ENCODE measurements at regions not wholly inside any gene's neighbourhood (a gene's known extent, or its start where the extent isn't known, plus 50 kb on each side); places are given as distances from the start of the nearest gene placed in this dataset.
A peak's percentile ranks its signal among the peaks of the same experiment; 100 is the strongest.
"Not testable (repeated sequence)": the region's sequence is repeated elsewhere in the genome, so short reads cannot be mapped to it uniquely, and the experiment has no call there.

GRCh38 chr4:91989914-91990313 is 313.9 kb upstream of the GRID2 start:
- DNase-seq: no peak
- intact Hi-C loops (cut with DNase I): no loop called here

GRCh38 chr4:91990726-91991125 is 313.0 kb upstream of the GRID2 start:
- DNase-seq: no peak
- intact Hi-C loops (cut with DNase I): no loop called here

DNA sequence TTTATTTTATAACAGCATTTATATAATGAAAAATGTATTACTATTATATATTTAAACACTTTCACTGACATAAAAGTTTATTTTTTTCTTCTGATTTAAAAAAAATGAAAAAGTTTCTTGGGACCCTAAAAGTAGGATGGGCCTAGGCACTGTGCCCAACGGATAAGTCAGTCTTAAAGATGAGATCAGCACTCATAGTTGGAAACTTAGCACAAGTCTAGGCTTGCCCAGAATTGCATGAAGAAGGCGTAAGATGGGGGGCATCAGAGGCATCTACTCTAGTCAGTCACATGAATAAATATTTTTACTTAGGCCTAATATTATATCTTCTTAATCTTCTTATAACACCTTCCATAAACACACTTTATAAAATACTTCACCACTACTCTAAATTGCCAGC is 306.7 kb upstream of the GRID2 start:
- intact Hi-C loops (cut with DNase I): no loop called here
- no peak for DNase-seq

GRCh38 chr4:92012899-92013867 is 290.6 kb upstream of the GRID2 start:
- intact Hi-C loops (cut with DNase I): no loop called here

DNA sequence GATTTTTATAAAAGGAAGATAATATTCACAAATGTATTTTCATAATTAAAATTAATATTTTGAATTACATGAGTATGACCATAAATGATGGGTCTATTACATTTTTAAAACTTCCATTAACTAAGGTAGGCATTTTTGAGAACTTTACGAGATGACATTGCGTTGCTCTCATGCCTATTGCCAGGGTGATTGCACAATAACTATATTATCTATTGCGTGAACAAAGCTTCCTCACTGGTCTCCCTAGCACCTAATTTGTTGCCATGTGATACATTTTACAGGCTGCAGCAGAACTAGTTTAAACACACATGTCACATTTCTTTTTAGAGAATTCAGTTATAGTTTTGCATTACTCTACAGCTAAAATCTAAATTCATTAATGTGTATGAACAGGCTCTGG is 289.7 kb upstream of the GRID2 start:
- no peak for DNase-seq
- intact Hi-C loops (cut with DNase I): no loop called here

More at GRCh38 chr4:92012899-92013867, 290.6 kb upstream of the GRID2 start:
- DNase-seq: peak in 1 of 10 donors; percentile 49

DNA sequence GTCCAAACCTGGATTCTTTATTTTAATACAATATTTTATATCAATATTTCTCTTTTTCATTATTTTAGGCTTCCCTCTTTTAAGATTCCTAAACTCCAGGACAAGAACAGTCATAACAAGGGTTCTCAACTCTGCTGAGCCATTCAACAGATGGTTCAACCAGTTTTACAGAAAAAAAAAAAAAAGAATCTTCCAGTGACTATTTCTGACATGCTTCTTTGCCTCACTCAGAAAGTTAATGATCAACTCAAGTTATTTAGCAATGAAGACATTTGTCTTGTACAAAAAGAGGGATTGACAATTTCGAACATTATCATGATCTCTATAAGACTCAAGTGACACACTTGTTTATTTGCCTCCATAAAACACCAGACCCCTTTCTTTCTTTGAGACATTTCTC is 282.6 kb upstream of the GRID2 start:
- DNase-seq: no peak
- intact Hi-C loops (cut with DNase I): no loop called here

GRCh38 chr4:92021788-92022187 is 282.0 kb upstream of the GRID2 start:
- intact Hi-C loops (cut with DNase I): no loop called here
- no peak for DNase-seq

- intact Hi-C loops (cut with DNase I); DNase-seq: not testable (repeated sequence)
Measured at GRCh38 chr4:92028830-92029229, 274.9 kb upstream of the GRID2 start.

DNA sequence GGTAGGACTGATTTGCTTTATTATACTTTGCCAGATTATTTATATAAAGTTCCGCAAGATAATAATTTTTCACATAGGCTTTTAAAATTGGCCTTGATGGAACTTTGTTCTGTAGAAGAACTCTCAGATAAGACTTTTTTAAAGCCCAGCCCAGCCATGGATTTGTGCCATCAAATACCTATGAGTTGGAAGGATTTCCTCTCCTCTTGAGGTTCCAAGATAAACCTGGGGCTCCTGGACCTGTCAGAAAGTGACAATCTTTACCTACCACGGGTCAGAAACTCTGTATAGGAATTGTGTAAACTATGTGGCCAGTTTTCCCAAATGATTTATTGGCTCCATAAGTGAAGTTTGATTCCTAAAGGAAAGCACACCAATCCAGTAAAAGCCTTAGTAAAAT is 271.9 kb upstream of the GRID2 start:
- no peak for DNase-seq
- intact Hi-C loops (cut with DNase I): no loop called here

GRCh38 chr4:92035666-92036065 is 268.1 kb upstream of the GRID2 start:
- DNase-seq: no peak
- intact Hi-C loops (cut with DNase I): no loop called here

GRCh38 chr4:92045718-92046117 is 258.0 kb upstream of the GRID2 start:
- intact Hi-C loops (cut with DNase I): no loop called here
- peak in 1 of 10 donors; percentile 82 for DNase-seq

DNA sequence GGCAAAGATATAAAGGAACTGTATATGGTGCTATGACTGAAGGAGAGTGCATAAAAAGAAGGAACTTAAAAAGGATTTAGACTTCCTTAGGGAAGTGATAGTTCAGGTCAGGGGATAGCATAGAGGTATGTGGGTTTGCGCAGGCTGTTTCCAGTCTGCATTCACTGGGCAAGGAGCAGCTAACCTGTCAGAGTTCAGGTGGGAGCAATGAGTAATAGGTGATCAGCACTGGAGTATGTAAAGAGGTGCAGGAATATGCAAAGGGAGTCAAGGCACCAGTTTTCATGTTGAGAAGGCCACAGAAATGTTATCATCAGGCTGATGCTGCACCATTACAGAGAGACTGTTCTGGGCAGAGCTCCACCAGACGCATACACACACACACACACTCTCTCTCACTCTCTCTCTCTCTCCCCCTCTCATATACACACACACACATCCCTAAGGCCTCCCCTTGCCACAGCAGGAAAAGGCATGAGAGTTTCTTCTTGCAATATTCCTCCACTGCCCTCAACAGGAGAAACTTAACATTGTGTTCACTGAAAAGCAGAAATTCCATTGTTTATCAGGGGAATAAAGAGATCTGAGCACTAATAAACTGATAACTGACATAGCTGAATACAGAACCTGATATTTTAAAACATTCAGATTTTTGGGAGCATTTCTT is 256.4 kb upstream of the GRID2 start:
- DNase-seq: no peak
- intact Hi-C loops (cut with DNase I): no loop called here

DNA sequence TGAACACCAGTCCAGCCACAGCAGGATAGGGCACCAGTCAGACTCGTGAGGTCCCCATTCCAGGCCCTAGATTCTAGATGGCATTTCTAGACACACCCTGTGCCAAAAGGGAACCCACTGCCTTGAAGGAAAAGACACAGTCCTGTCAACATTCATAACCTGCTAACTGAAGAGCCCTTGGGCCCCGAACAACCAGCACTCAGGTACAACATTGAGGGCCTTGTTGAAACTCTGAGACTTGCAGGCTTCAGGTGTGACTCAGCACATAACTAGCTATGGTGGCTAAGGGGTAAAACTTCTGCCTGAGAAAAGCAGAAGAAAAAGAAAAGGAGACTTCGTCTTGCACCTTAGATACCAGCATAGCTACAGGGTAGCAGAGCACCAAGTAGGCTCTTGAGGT is 252.9 kb upstream of the GRID2 start:
- DNase-seq: no peak
- intact Hi-C loops (cut with DNase I): no loop called here

DNA sequence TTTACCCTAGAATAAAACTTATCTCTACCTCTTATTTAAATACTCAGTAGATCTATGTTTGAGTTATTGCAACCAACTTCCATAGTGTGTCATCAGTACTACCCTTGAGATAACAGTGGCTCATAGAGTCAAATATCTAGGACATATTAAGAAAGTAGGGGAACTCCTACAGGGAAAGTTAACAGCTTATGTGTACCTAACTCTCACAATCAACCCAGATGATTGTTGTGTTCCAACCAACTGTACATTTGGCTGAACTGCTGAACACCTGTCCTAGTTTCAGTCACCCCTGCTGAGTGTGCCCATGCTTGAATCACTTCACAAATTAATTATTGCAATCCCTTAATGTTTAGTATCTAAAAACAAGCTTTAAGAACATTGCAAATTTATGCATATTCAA is 244.2 kb upstream of the GRID2 start:
- intact Hi-C loops (cut with DNase I): no loop called here
- no peak for DNase-seq

GRCh38 chr4:92060333-92060732 is 243.4 kb upstream of the GRID2 start:
- intact Hi-C loops (cut with DNase I): no loop called here
- no peak for DNase-seq

DNA sequence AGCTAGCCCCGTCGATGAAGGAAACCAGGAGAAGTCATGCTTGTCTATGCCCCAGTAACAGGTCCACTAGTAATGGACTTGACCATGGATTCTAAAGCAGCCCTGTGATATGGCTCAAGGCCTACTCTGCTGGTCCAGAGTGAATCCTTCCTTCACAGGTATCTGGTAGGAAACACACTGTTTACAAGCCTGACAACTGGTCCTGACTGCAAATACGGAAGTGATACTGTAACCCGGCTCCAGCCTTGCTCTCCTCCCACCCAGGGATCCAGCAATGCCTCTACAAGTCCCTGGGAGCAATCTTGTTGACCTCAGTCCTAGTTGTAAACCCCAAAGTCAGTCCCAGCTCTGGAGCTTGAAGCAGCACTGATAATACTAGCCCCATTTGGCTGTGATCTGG is 239.2 kb upstream of the GRID2 start:
- intact Hi-C loops (cut with DNase I): no loop called here
- no peak for DNase-seq

DNA sequence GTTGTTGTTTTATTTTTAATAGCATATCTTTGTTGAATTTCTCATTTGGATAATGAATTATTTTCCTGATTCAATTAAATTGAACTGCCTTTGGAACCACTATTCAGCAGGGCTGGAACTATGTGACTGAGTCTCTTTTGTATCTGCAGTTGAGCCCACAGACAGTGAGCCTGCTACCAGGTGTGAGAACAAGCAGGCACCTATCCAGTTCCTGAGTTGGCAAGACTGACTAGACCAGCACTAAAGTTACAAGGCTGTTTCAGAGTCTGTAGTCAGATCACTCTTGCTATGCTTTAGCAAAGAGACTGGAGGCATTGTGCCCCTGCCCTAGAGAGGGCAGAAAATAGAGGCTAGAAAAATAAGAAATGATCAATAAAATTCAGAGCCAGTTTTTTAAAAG is 237.3 kb upstream of the GRID2 start:
- intact Hi-C loops (cut with DNase I): no loop called here
- no peak for DNase-seq

- intact Hi-C loops (cut with DNase I): no loop called here
Measured at GRCh38 chr4:92071587-92071986, 232.2 kb upstream of the GRID2 start.

DNA sequence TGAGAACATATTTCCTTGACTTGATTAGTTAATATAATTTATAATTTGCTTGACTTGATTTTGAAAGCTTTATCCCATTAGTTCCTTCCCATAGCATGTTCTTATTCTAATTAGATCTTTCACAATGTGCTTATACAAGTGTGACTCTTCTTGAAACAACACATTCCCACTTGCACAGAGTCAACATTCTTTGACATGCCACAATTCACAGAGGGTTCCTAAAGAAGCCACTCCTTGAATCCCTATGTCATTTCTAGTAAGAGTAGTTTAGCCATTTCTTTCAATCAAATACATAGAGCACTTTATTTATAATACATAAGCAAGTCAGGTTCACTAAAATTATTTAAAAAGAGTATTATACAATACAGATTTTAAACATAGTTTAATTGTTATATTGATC is 228.9 kb upstream of the GRID2 start:
- DNase-seq: no peak
- intact Hi-C loops (cut with DNase I): no loop called here

More at GRCh38 chr4:92071587-92071986, 232.2 kb upstream of the GRID2 start:
- DNase-seq: no peak

DNA sequence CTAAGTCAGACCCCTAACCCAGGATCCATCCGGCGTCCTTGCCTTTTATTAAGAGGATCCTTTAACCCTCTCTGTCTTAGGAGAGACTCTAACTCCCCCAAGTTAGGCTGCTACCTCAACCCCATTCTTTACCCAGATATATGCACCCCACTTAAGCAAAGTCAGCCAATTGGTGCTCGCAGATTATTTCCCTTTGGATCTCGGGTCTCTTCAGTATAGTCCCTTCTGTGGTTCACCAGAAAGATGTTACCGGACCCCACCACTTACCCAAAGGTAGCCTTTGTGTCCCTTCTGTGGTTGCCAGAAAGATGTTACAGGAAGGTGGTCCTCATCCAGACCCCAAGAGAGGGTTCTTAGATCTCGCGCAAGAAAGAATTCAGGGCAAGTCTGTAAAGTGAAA is 212.9 kb upstream of the GRID2 start:
- intact Hi-C loops (cut with DNase I): no loop called here
- no peak for DNase-seq

GRCh38 chr4:92091335-92091734 is 212.4 kb upstream of the GRID2 start:
- DNase-seq: peak in 1 of 10 donors; percentile 20
- intact Hi-C loops (cut with DNase I): no loop called here

GRCh38 chr4:92099861-92100260 is 203.9 kb upstream of the GRID2 start:
- DNase-seq: no peak
- intact Hi-C loops (cut with DNase I): no loop called here
